Calu3 (cell line): ENCODE measurements at regions not wholly inside any gene's neighbourhood (a gene's known extent, or its start where the extent isn't known, plus 50 kb on each side); places are given as distances from the start of the nearest gene placed in this dataset.
"Not testable (repeated sequence)": the region's sequence is repeated elsewhere in the genome, so short reads cannot be mapped to it uniquely, and the experiment has no call there.

Experiments
- BruUV-seq: library from RNA; stranded (reverse); fragments of 400-500 nt; replicated peaks from 2 replicates; lab custom pipeline; 2021; lab: Mats Ljungman, UMichigan
- CTCF ChIA-PET: fragments of 300-600 bp; sonication (Branson Sonifier 250); formaldehyde crosslinking; loops from one replicate; lab custom pipeline; 2022; ENCODE audit warnings: antibody characterized with exemption; lab: Charles Lee
- DNase-seq: peaks from one replicate; pipeline ENCODE4 v3.0.0; 2022
- H3K27ac Mint-ChIP-seq: one replicate; pipeline ENCODE4 v1.8.0; 2022; ENCODE audit warnings: mixed read lengths; ENCODE audit not compliant: unreplicated experiment
- H3K27me3 Mint-ChIP-seq: one replicate; pipeline ENCODE4 v1.8.0; 2022; ENCODE audit warnings: mixed read lengths; ENCODE audit not compliant: unreplicated experiment
- H3K36me3 Mint-ChIP-seq: one replicate; pipeline ENCODE4 v1.8.0; 2022; ENCODE audit warnings: mild to moderate bottlenecking, moderate library complexity, mixed read lengths; ENCODE audit not compliant: insufficient read depth, unreplicated experiment
- H3K4me1 Mint-ChIP-seq: one replicate; pipeline ENCODE4 v1.8.0; 2022; ENCODE audit warnings: mild to moderate bottlenecking, low read depth, mixed read lengths; ENCODE audit not compliant: unreplicated experiment
- H3K4me3 Mint-ChIP-seq: one replicate; pipeline ENCODE4 v1.8.0; 2022; ENCODE audit warnings: mild to moderate bottlenecking, low read depth, moderate library complexity, mixed read lengths; ENCODE audit not compliant: unreplicated experiment
- H3K9me3 Mint-ChIP-seq: one replicate; pipeline ENCODE4 v1.8.0; 2022; ENCODE audit warnings: low read depth, mixed read lengths; ENCODE audit not compliant: unreplicated experiment
- intact Hi-C: fragments of 100-400 bp; cut with micrococcal nuclease; formaldehyde crosslinking; loops from one replicate; pipeline ENCODE4 v1.10.0; 2022; ENCODE audit not compliant: unreplicated experiment
- TF ChIP-seq, protein P1 (sequence below): fragments of 200-600 bp; IDR thresholded peaks from one replicate; pipeline ENCODE4 v1.8.0; 2022; ENCODE audit warnings: antibody characterized with exemption; ENCODE audit not compliant: unreplicated experiment

DNA sequence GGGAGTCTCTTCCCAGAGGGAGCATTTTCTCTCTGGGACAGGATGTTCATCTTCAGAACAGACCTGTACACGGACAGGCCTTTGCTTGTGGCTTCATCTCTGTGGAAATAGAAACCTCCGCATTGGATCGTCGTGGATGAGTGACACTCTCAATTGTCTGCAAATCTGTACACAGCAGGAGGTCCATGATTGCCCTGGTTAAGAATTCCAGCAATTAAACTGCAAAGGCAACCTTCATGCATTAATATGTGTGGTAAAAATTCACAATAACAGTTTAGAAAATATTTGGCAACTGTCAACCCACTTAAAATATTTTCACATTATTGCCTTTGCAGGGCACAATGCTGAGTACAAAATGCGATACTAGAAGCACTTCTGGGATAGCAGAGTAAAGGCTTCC lies 149.8 kb upstream of the SFSWAP start:
- H3K27me3 Mint-ChIP-seq, result peaks cover 68% of the 10 kb centered on the region
- no peak overlapping the region for H3K4me3 Mint-ChIP-seq
- CTCF ChIA-PET, result interaction anchor here (0.9 kb wide), 1 partner anchor 11 kb away, joined by 3 read pairs; no protein-coding TSS in a partner anchor
- TF ChIP-seq, protein P1, sequence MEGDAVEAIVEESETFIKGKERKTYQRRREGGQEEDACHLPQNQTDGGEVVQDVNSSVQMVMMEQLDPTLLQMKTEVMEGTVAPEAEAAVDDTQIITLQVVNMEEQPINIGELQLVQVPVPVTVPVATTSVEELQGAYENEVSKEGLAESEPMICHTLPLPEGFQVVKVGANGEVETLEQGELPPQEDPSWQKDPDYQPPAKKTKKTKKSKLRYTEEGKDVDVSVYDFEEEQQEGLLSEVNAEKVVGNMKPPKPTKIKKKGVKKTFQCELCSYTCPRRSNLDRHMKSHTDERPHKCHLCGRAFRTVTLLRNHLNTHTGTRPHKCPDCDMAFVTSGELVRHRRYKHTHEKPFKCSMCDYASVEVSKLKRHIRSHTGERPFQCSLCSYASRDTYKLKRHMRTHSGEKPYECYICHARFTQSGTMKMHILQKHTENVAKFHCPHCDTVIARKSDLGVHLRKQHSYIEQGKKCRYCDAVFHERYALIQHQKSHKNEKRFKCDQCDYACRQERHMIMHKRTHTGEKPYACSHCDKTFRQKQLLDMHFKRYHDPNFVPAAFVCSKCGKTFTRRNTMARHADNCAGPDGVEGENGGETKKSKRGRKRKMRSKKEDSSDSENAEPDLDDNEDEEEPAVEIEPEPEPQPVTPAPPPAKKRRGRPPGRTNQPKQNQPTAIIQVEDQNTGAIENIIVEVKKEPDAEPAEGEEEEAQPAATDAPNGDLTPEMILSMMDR, result no peak
- intact Hi-C loops, result no loop called here
- H3K9me3 Mint-ChIP-seq, result peaks cover 4% of the 10 kb centered on the region
- no peak overlapping the region for H3K27ac Mint-ChIP-seq
- H3K4me1 Mint-ChIP-seq, result no peaks in the 10 kb centered on the region
- H3K36me3 Mint-ChIP-seq, result peaks cover 10% of the 10 kb centered on the region
- DNase-seq, result no peak
- BruUV-seq, result no TSS peak

- no peak for DNase-seq
- Mint-ChIP-seq H3K27ac (no peak overlapping the region), H3K4me3 (no peak overlapping the region), H3K9me3 (peaks cover 4% of the 10 kb centered on the region), H3K4me1 (no peaks in the 10 kb centered on the region), H3K27me3 (peaks cover 68% of the 10 kb centered on the region), H3K36me3 (peaks cover 10% of the 10 kb centered on the region)
- TF ChIP-seq, protein P1, result no peak
- intact Hi-C loops, result no loop called here
- CTCF ChIA-PET, result interaction anchor here (0.9 kb wide), 1 partner anchor 10 kb away, joined by 3 read pairs; no protein-coding TSS in a partner anchor
- BruUV-seq, result no TSS peak
Observed at GRCh38 chr12:131561891-131562684, 148.8 kb upstream of the SFSWAP start.

- peak; percentile 31 for DNase-seq
- Mint-ChIP-seq H3K36me3 (peaks cover 10% of the 10 kb centered on the region), H3K27me3 (peaks cover 74% of the 10 kb centered on the region)
- H3K4me1 Mint-ChIP-seq, H3K9me3 Mint-ChIP-seq, BruUV-seq, intact Hi-C loops, H3K4me3 Mint-ChIP-seq, H3K27ac Mint-ChIP-seq: not testable (repeated sequence)
- CTCF ChIA-PET, result interaction anchor here (1.0 kb wide), 1 partner anchor 17 kb away, joined by 3 read pairs; no protein-coding TSS in a partner anchor
Observed at GRCh38 chr12:131564138-131564727, 146.7 kb upstream of the SFSWAP start.

GRCh38 chr12:131564845-131565244 lies 146.0 kb upstream of the SFSWAP start:
- BruUV-seq, result no TSS peak
- Mint-ChIP-seq H3K9me3 (peaks cover 4% of the 10 kb centered on the region), H3K4me3 (no peak overlapping the region), H3K4me1 (no peaks in the 10 kb centered on the region), H3K27me3 (peaks cover 80% of the 10 kb centered on the region), H3K36me3 (peaks cover 10% of the 10 kb centered on the region), H3K27ac (no peak overlapping the region)
- intact Hi-C loops, result no loop called here
- no peak for DNase-seq
- TF ChIP-seq, protein P1, result no peak
- CTCF ChIA-PET, result interaction anchor here (1.0 kb wide), 1 partner anchor 17 kb away, joined by 3 read pairs; no protein-coding TSS in a partner anchor
